ENCODE measurements at regions not wholly inside any gene's neighbourhood (a gene's known extent, or its start where the extent isn't known, plus 50 kb on each side); places are given as distances from the start of the nearest gene placed in this dataset.
"Not testable (repeated sequence)": the region's sequence is repeated elsewhere in the genome, so short reads cannot be mapped to it uniquely, and the experiment has no call there.

GRCh38 chr10:38356527-38356926 is 262.4 kb downstream of the ZNF37A start:
- TF ChIP-seq ELF4 (CRISPR knock-in tag; IDR thresholded peaks at IDR 0.05; ENCODE audit: low read depth); NFE2L1 (CRISPR knock-in tag; IDR thresholded peaks at IDR 0.05); ZNF317 (CRISPR knock-in tag; IDR thresholded peaks at IDR 0.05; ENCODE audit: borderline replicate concordance, low read depth); CTCF (IDR thresholded peaks at IDR 0.05): not testable (repeated sequence)
